Nephron progenitor cell (in vitro differentiated cells): ENCODE measurements at regions not wholly inside any gene's neighbourhood (a gene's known extent, or its start where the extent isn't known, plus 50 kb on each side); places are given as distances from the start of the nearest gene placed in this dataset.

ENCODE experiments used
- DNase-seq: peaks from one replicate; pipeline ENCODE4 v3.0.0; 2021
- H3K27ac Mint-ChIP-seq: 2 replicates; pipeline ENCODE4 v1.8.0; 2021; ENCODE audit warnings: mild to moderate bottlenecking, moderate library complexity, mixed read lengths
- H3K27me3 Mint-ChIP-seq: 2 replicates; pipeline ENCODE4 v1.8.0; 2021; ENCODE audit warnings: mild to moderate bottlenecking, low read depth, mixed read lengths; ENCODE audit not compliant: poor library complexity
- H3K36me3 Mint-ChIP-seq: 2 replicates; pipeline ENCODE4 v1.8.0; 2021; ENCODE audit warnings: low read depth, mixed read lengths
- H3K4me1 Mint-ChIP-seq: 2 replicates; pipeline ENCODE4 v1.8.0; 2021; ENCODE audit warnings: mixed read lengths
- H3K4me3 Mint-ChIP-seq: 2 replicates; pipeline ENCODE4 v1.8.0; 2021; ENCODE audit warnings: mild to moderate bottlenecking, moderate library complexity, mixed read lengths
- H3K9me3 Mint-ChIP-seq: 2 replicates; pipeline ENCODE4 v1.8.0; 2021; ENCODE audit warnings: mild to moderate bottlenecking, moderate library complexity, mixed read lengths
- TF ChIP-seq, protein P1 (sequence below): fragments of 200-600 bp; sonication (generic); IDR thresholded peaks from 2 replicates; pipeline ENCODE4 v1.5.0; 2021; ENCODE audit warnings: antibody characterized with exemption

DNA sequence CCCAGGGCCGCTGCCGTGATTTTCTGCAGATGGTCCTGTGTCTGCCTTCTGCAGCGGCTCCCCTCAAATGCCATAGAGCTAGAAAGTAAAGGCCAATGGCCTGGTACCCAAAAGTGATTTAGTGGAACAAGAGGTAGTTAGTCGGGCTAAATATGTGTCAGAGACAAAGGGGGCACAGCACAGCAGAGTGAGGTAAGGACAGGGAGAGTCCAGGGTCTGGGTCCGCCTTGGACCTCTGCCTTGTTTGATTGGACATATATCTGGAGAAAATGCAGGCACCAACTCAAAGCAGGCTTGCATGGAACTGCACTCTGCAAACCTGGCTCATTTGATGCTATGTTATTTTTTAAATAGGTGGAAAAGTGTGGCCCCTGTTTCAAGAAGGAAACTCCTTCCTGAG, 249.6 kb upstream of the B3GAT1 start:
- H3K4me3 Mint-ChIP-seq: no peak overlapping the region
- H3K36me3 Mint-ChIP-seq: no peaks in the 10 kb centered on the region

DNA sequence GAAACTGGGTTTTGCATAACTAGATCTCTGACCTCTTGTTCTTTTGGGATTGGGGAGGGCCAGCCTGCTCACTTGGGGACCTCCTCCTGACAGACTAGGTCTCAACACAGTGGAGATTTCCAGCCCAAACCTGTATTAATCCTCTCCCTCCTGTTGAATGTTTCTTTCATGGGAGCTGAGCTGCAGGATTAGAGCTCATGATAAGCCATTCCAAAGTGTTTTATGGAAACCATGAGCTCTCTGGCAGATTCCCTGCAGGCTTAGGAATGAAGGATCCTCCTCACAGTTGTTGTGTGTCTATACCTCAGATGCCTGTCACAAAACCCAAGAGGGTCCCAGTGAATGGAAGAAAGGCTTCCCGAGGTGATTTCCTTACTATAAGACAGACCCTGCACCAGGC, 248.4 kb upstream of the B3GAT1 start:
- DNase-seq: no peak

More for the DNA sequence above, 249.6 kb upstream of the B3GAT1 start:
- Mint-ChIP-seq H3K4me1 (peaks cover 6% of the 10 kb centered on the region), H3K27ac (no peak overlapping the region), H3K9me3 (peaks cover 9% of the 10 kb centered on the region), H3K27me3 (peaks cover 19% of the 10 kb centered on the region)
- DNase-seq: no peak
- TF ChIP-seq, protein P1, sequence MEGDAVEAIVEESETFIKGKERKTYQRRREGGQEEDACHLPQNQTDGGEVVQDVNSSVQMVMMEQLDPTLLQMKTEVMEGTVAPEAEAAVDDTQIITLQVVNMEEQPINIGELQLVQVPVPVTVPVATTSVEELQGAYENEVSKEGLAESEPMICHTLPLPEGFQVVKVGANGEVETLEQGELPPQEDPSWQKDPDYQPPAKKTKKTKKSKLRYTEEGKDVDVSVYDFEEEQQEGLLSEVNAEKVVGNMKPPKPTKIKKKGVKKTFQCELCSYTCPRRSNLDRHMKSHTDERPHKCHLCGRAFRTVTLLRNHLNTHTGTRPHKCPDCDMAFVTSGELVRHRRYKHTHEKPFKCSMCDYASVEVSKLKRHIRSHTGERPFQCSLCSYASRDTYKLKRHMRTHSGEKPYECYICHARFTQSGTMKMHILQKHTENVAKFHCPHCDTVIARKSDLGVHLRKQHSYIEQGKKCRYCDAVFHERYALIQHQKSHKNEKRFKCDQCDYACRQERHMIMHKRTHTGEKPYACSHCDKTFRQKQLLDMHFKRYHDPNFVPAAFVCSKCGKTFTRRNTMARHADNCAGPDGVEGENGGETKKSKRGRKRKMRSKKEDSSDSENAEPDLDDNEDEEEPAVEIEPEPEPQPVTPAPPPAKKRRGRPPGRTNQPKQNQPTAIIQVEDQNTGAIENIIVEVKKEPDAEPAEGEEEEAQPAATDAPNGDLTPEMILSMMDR: no peak

DNA sequence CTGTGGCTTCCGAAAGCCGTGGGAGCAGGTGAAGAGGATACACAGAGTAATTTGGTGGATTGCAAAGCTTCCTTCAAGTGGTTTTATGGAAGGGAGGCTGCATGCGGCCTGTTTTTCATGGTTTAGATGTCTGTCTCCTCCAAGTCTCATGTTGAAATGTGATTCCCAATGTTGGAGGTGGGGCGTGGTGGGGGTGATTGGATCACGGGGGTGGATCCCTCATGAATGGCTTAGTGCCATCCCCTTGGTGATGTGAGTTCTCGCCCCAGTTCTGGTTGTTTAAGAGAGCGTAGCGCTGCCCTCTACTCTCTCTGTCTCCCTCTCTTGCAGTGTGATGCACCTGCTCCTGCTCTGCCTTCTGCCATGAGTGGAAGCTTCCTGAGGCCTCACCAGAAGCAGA, 247.8 kb upstream of the B3GAT1 start:
- H3K4me1 Mint-ChIP-seq: peaks cover 19% of the 10 kb centered on the region
- peaks cover 16% of the 10 kb centered on the region for H3K27me3 Mint-ChIP-seq
- DNase-seq: no peak
- H3K4me3 Mint-ChIP-seq: no peak overlapping the region
- TF ChIP-seq, protein P1: no peak
- H3K36me3 Mint-ChIP-seq: no peaks in the 10 kb centered on the region
- no peak overlapping the region for H3K27ac Mint-ChIP-seq
- peaks cover 13% of the 10 kb centered on the region for H3K9me3 Mint-ChIP-seq

More for the DNA sequence above, 248.4 kb upstream of the B3GAT1 start:
- Mint-ChIP-seq H3K27ac (no peak overlapping the region), H3K27me3 (peaks cover 15% of the 10 kb centered on the region), H3K4me1 (peaks cover 14% of the 10 kb centered on the region), H3K36me3 (no peaks in the 10 kb centered on the region), H3K9me3 (peaks cover 13% of the 10 kb centered on the region), H3K4me3 (no peak overlapping the region)
- TF ChIP-seq, protein P1: no peak

DNA sequence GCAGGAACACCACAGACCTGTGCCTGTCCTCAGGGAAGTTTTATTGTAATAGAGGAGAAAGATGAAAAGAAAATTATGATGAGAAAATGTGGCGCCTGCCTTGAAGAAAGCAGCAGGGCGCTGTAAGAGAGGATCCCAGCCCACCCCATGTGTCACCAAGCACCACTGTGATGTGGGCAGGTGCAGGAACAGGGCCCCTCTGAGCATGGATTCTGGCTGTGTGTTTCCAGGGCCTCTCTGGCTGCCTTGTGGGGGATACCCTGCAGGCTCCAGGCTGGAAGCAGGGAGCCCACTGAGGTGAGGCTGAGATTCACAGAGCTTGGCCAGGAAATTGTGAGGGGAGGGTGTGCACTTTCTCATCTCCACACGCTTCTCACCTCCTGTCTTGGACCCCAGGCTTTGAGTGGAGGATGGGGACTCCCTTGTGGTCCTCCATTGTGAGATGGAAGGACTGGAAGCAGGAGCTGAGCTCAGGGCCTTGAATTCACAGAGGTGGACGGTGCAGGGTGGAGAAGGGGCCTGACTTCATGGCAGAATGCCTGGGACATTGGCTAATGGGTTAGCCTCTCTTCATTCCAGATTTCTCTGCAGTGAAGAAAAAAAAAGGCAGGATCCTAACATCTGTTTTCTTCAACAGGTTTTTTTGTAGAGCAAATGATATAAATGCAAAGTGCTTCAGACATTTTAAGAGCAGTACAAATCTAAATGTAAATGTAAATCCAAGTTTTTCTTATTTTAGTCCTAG, 246.6 kb upstream of the B3GAT1 start:
- peaks cover 13% of the 10 kb centered on the region for H3K9me3 Mint-ChIP-seq
- peaks cover 20% of the 10 kb centered on the region for H3K27me3 Mint-ChIP-seq
- TF ChIP-seq, protein P1: no peak
- no peak for DNase-seq
- H3K36me3 Mint-ChIP-seq: no peaks in the 10 kb centered on the region
- peaks cover 27% of the 10 kb centered on the region for H3K4me1 Mint-ChIP-seq
- no peak overlapping the region for H3K4me3 Mint-ChIP-seq
- H3K27ac Mint-ChIP-seq: peak overlapping the region; percentile 45

DNA sequence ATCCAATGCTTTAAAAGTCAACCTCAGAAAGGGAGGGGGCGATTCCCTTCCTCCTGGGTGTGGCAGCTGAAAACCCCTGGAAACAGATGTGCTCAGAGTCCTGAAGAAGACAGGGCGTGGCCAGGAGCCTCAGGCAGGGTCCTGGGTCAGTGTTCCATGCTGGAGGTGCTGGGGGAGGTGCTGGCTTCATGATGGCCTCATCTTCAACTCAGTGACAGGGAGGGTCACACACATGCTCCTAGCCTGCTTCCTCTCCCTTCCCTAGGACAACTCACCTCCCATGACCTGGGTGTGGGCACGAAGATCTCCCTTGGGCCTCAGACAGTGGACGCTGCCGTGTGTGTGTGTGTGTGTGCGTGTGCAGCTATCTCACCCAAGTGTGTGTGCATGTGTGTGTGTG, 245.6 kb upstream of the B3GAT1 start:
- H3K9me3 Mint-ChIP-seq: peaks cover 13% of the 10 kb centered on the region
- no peak overlapping the region for H3K4me3 Mint-ChIP-seq
- H3K27me3 Mint-ChIP-seq: peaks cover 20% of the 10 kb centered on the region
- H3K27ac Mint-ChIP-seq: no peak overlapping the region
- peaks cover 27% of the 10 kb centered on the region for H3K4me1 Mint-ChIP-seq
- no peaks in the 10 kb centered on the region for H3K36me3 Mint-ChIP-seq
- no peak for DNase-seq
- TF ChIP-seq, protein P1: no peak
